Suppressor macrophage (primary cell): ENCODE measurements at regions not wholly inside any gene's neighbourhood (a gene's known extent, or its start where the extent isn't known, plus 50 kb on each side); places are given as distances from the start of the nearest gene placed in this dataset.

Source experiments
- DNase-seq, 4 experiments: peaks; one replicate each; pipeline ENCODE4 v3.0.0-alpha.2; 2020 to 2022

DNA sequence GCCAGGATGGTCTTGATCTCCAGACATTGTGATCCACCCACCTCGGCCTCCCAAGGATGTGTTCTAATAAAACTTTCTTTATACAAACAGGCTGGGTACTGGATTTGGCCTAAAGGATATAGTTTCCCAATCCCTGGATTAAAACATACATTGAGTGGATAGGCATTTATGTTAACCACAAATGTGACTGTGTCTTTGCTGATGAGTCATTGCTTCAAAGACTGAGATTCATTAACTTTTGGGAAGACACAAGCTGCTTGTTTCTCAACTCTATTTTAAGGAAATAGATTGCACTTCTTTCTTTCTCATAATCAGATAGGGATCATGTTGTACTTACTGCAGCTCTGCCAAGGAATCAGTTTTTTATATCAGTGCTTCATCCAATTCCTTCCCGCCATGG, 131.3 kb upstream of the AGA start:
- peak in 2 of 4 experiments; percentile 22 to 29 for DNase-seq

DNA sequence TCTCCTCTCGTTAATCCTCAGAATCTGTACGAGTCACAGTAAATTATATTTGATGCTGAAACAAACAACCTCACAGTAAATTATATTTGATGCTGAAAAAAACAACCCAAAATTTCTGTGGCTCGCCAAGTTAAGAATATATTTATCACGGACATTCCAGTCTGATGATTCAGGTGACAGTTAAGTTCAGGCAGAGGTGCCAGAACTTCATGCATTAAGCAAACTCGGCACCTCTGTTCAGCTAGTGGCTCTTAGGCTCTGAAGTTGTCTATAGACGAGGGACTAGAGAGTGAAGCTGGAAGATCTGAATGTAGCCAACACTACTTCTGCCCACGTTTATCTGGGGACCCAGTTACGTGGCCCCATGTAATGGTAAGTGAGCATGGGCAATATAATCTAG, 132.2 kb upstream of the AGA start:
- no peak for DNase-seq

DNA sequence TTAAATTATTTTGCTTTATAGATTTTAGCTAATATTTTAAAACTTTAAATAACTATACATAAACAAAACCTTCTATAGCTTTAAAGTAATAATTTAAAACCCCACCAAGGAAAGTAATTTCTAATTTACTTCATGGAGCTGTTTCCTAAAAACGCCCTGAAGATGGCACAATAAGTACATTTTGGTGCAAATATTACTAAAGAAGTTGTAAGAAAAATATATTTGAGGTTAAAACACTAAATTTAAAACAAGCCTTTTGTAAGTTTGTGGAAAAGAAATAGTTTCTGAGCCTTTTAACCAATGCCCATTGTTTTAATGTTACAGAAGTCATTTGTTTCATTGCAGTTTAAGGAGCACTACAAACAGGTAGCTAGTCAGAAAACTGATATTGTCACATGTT, 137.4 kb upstream of the AGA start:
- no peak for DNase-seq

DNA sequence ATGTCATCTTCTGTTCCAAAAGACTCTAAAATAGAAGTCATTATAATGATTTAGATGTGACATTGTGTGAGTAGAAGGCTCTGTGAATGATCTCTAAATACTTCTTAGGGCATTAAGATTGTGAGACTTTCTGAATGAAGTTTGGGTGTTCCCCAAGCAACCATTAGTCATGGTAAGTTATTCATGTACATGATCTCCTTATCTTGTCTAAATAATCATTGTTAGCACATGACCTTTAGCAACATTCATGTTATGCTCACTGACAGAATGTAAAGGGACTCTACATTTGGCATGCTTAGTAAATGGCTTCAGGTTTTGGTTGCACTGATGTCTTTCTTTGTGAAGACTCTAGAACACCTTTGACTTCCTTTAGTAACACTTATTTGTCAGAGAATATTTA, 140.8 kb upstream of the AGA start:
- DNase-seq: no peak

DNA sequence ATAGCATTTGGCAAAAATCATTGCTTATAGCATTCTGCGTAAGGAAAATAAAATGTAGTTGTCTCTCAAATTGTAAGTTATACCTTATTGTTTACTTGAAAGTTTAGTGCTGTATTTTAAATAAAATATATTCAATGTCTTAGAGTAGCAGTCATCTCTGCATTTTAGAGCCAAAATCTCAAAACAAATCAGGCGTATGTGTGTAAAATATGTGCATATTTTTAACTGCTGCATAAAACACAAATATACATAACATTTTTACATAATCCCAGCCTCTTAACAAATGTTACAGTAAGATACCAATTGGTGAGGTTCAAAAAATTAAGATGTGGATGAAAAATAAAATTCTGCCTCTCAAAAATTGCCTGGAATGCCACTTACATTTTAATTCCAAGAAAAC, 145.8 kb upstream of the AGA start:
- DNase-seq: no peak

DNA sequence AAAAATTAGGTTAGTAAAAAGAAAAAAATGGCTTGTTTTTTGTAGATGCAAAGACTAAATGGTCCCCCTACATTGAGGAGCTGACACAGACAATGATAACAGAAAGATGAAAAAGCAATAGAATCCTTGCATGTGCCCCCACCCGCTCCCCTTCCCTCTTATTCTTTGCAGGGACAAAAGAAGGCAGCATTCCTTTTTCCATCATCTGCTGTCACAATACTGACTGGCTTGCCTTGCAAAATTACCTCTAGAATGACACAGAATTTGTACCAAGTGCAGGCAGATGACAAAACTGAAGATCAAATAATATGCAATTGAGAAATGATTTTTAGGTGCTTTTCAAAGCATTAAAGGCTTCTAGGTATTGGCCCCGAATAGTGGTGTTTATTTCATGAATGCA, 153.1 kb upstream of the AGA start:
- no peak for DNase-seq

DNA sequence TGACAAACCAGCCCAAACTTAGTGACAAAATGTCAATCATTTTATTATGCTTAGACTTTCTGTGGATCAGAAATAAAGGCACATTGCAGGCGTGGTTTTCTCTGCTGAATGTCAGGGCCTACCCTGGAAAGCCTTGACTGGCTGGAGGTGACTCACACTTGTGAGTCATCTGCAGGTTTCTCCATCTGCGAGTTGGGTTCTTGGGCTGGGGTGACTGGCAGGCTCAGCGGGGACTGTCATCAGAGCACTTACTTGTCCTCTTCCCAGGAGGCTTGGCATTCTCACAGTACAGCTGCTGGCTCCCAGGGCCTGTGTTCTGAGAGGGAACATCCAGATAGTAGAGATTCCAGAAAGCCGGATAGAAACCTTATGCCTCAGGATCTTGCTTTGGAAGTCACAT, 153.8 kb upstream of the AGA start:
- DNase-seq: peak in 1 of 4 experiments; percentile 0

DNA sequence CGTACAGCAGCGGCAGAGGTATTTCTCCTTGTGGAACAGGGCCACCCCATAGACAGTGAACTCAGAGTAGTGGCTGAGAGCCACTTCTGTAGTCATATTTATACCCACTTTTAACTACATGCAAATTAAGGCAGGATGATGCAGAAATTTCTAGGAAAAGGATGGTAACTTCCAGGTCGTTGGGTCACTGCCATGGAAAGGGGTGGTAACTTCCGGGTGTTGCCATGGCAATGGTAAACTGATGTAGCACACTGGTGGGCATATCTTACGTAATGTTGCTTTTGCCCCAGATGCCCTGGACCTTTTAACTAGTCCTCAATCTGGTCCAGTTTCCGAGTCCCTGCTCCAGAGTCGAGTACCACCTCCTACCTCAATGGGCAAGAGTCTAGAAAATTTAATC, 154.8 kb upstream of the AGA start:
- DNase-seq: no peak

DNA sequence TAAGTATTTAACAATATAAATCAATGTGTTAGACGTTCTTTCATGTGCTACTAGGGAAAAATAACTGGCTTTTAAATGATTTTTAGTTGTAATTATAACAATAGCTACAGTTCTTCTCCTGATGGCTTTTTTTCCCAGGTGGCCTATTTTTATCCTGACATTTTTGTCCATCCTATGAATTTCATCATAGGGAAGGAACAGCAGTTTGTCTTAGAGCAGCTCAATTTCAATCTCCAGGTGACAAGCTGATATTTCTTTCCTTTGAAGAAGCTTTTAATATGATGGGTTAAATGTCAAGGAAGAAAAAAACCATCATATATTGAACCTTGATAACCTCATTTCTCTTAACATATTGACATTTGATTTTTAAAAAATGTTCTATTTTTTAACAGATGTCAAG, 163.0 kb upstream of the AGA start:
- DNase-seq: no peak

DNA sequence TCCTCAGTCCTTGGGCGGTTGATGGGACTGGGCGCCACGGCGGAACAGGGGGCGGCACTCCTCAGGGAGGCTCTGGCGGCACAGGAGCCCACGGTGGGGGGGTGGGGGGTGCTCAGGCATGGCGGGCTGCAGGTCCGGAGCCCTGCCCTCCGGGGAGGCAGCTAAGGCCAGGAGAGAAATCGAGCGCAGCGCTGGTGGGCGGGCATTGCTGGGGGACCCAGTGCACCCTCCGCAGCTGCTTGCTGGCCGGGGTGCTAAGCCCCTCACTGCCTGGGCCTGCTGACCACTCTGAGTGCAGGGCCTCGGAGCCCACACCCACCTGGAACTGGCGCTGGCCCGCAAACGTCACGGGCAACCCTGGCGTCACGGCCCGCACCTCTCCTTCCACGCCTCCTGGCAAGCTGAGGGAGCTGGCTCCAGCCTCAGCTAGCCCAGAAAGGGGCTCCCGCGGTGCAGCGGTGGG, 164.9 kb upstream of the AGA start:
- DNase-seq: no peak

DNA sequence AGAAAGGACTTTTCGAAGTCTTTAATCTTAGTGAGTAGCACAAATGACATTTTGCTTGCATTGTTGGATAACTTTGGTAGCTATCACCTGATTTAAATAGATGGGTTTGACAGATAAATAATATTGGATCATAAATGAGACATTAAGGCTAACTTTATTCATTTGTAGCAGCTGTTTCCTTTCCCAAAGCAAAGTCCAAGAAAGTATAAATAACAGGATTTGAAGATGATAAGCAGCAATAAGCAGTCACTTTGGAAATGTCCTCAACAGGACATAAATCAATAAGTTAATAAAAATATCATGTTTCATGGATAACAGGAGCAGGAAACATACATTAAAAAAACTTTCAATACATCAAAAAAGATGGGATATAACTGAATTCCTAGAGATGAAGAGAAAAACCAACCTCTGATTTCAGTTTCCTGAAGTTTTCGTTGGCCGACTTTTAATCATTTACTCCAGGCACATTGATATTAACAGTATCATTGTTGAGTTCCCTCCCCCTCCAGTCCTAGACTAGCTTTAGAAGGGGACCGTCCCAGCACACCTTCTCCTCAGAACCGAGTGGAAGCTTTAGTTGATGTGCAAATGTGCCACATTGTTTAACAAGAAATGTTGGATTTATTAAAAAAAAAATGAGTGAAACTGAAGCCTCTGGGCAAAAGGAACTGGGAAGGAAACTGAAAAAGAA, 169.9 kb upstream of the AGA start:
- no peak for DNase-seq

DNA sequence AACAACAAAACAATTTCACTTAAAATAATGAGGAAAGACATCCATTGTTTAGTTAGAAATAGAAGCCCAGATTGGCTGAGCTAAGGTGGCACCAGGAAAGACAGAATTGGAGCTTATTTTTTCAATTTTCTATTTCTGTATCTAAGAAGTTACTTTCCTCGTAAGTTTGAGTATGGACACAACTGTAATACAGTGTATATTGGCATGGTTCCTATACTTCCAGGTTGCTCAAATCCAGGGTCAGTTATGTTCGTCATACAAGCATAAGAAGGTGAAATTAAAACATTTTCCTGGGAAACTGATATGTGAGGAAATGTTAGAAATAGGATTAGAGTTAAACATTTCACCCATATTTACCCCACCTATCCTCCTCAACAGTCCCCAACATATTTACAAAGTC, 170.4 kb upstream of the AGA start:
- DNase-seq: no peak

DNA sequence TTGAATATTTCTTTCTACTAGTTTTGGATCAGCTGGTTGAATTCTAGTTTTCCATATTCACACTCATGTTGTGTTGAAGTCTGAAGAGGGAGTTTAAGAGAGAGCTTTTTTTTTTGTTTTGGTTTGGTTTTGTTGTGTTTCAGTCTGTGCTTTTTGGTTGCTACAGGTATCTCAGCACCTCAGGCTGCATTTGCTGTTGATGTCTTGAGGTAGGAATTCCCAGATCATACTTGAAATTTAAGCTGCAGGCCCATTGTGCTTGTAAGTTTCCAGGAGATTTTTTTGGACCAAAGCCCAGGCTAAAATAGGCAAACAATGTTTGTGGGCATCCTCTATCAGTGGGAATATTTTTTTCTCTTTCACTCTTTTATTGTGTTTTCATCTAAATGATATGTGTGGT, 190.2 kb upstream of the AGA start:
- DNase-seq: no peak

DNA sequence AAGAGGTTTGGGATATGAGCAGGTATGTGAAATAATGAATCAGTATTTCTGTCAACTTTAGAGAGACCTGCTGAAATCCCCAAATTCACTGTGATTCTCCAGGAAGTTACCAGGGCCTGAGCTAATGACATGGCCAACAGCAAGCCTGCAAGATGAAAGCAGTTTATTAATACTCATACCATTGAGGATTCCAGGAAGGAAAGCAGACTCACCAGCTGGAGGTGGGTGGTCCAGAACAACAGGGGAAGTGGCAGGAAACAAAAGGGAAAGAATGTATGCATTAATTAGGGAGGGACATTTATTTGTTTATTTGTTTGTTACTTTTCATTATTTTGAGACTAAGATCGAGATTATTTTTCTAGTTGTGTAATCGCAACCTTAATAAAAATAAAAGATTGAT, 196.6 kb upstream of the AGA start:
- DNase-seq: no peak

DNA sequence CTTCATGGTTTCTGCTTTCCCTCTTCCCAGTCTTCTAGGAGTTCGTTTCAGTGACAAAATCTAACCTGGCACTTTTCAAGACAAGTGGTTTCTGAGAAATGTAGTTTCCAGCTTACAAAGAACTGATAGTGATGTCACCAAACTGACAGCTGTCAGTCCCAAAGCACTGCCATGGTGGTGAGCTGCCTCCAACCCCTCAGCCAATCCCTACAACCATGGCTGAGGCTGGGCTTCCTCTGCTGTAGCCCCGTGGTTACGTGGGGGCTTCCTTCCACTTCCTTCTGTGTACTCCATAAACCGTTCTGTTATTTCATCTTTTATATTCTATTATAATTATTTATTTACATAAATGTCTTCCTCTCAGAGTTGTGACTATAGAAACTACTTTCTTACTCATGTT, 198.6 kb upstream of the AGA start:
- DNase-seq: no peak

DNA sequence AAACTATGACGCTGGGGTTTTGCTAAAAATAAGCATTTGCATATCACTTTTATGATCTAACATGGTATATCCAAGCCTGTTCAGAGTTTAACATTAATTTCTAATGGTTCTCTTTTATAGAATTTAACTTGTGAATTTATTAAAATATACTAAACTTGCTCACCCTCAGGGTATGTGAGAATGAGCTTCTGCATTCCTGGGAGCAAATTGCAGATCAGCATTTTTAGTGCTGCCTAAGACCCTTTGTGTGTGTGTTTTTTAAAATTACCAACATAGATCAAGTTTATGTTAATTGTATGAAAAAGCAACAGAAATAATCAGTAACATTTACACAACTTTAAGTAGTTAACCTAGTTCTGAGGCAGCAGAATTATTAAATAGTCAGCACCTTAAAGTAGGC, 218.0 kb upstream of the AGA start:
- DNase-seq: no peak

DNA sequence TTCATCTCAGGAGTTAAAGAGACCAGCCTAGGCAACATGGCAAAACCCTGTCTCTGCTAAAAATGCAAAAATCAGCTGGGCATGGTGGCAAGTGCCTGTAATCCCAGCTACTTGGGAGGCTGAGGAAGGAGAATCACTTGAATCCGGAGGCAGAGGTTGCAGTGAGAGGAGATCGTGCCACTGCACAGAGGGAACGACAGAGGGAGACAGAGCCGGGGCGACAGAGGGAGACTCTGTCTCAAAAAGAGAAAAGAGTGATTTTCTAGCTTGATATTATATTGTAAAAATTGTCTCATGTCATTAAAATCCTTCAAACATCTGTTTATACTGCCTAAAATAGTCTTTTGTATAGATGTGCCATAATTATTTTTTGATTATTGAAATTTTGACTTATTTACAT, 225.4 kb upstream of the AGA start:
- DNase-seq: no peak

DNA sequence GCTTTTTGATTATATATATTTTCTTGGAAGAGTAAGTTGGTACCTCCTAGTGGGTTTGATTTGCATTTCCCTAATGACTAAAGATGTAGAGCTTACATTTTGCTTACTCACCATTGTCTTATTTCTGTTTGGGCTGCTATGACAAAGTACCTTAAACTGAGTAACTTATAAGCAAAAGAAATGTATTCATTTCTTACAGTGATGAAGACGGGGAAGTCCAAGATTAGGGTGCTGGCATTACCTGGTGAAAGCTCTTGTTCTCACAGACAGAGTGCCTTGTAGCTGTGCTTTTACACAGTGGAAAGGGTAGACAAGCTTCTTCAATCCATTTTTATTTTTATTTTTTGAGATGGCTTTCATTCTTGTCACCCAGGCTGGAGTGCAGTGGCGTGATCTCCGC, 229.2 kb upstream of the AGA start:
- DNase-seq: no peak

DNA sequence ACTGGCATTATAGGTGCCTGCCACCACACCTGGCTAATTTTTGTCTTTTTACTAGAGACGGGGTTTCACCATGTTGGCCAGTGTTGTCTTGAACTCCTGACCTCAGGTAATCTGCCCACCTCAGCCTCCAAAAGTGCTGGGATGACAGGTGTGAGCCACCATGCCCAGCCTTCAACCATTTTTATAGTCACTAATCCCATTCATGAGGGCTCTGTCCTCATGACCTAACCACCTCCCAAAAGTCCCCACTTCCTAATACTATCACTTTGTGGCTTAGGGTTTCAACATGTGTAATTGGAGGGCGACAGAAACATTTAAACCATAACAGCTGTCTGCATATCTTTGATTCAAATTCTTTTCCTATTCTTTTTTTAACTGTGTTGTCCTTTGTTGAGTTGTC, 229.6 kb upstream of the AGA start:
- no peak for DNase-seq

DNA sequence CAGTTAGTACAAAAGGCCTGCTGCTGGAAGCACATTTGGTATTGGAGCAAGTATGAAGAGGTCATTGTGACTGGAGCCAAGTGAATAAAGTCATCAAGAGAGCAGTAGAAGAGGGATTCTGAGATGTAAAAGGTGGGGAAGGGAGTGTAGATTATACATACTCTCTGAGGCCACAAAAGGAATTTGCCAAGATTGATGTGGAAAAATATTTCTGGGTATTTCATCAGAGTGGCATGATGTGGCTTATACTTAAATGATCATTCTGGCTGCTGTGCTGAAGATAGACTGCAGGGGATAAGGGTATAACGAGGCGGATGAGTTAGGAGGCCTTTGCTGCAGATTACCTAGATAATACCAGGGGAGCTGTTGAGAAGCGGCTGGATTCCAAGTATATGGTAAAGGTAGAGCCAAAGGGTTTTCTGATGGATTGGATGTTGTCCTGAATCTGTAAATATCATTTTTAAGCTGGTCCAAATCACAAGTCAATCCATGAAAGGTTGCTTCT, 231.8 kb upstream of the AGA start:
- DNase-seq: no peak

DNA sequence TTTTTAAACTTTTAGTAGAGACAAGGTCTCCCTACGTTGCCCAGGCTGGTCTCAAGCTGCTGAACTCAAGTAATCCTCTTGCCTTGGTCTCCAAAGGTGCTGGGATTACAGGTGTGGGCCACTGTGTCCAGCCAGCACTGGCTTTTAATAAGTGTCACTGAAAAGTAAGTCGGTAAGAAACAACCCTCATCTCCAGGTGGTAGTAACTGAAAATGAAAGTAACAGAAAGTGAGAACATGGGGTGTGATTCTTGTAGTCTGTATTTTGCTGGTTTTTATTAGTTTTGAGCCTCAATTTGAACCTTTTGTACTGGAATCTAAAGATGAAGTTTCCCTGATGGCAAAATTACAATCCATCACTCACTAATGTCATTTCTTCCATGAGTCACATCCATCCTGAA, 238.1 kb upstream of the AGA start:
- DNase-seq: no peak

DNA sequence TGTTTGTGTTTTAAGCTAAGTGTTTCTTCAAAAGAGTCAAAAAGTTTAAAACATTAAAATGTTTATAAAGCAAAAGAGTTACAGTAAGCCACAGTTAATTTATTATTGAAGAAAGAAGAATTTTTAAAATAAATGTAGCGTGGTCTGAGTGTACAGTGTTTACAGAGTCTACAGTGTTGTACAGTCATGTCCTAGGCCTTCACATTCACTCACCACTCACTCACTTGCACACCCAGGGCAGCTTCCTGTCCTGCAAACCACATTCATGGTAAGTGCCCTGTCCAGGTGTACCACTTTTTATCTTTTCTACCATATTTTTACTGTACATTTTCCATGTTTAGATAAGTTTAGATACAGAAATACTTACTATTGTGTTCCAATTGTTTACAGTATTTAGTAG, 239.7 kb upstream of the AGA start:
- DNase-seq: no peak

DNA sequence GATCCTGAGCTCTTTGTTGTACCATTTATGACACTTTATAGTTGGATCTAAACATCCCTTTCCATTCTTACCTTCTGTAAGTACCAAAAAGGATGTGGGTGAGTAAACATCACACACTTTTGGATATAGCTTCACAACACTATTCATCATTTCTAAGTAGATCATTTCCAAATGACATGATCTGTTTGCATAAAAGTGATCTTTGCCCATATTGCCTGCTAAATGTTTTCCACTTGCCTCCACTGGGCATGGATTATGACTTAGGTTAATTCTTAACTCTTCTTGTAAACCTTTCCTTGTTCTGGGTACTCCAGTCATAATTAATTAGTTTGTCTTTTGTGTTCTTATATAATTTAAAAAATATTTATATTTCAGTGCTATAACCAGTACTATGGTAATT, 244.9 kb upstream of the AGA start:
- no peak for DNase-seq

DNA sequence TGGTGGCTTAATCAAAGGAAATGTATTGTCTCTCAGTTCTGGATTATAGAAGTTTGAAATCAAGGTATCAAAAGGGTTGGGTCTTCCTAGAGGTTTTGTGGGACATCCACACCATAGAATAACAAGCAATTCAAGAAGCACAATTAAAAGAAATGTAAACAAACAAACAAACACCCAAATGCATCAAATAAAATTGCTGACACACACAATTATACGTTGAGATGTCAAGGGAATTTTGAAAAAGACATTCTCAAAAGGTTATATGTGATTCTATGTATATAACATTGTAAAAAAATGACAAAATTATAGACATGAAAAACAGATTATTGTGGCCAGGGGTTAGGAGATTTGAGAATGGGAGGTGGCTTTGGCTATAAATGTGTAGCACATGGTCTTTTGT, 250.7 kb upstream of the AGA start:
- no peak for DNase-seq

DNA sequence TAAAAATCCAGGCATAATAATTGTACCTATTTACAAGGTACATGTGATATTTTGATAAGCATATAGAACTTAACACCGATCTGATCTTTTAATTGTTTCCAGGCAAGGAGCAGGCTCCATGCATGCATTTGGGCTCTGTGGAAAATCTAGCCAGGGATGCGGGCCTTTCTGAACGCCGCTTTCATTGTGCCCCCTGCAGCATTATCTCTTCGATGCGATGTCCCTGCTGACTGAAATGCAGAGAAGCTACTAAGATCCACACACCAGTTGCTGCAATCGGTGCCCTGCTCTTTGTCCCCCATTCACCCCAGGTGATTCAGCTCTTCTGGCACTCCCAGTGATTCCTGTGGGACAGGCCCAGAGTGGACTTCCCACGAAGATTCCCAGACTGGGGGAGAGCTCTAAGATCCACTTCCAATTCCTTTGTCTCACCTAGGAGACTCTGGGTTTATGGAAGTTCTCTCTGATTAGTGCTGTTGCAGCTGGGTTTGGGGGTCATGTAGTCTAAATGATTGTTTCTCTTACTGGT, 254.3 kb upstream of the AGA start:
- DNase-seq: no peak
